ENCODE measurements at regions not wholly inside any gene's neighbourhood (a gene's known extent, or its start where the extent isn't known, plus 50 kb on each side); places are given as distances from the start of the nearest gene placed in this dataset.

- no peak for TF ChIP-seq ZNF384 (IDR thresholded peaks at IDR 0.05)
- no peak for TF ChIP-seq TARDBP (IDR thresholded peaks at IDR 0.05)
- TF ChIP-seq SP1 (IDR thresholded peaks at IDR 0.05) = no peak
- no peak for TF ChIP-seq HDGF (IDR thresholded peaks at IDR 0.05; ENCODE audit: borderline replicate concordance)
- no peak for TF ChIP-seq FOXM1 (IDR thresholded peaks at IDR 0.05; ENCODE audit: borderline replicate concordance)
- no peak for TF ChIP-seq SUZ12 (IDR thresholded peaks at IDR 0.05)
- no peak for TF ChIP-seq FOXK2 (IDR thresholded peaks at IDR 0.05)
- no peak for TF ChIP-seq BHLHE40 (IDR thresholded peaks at IDR 0.05; ENCODE audit: borderline replicate concordance)
- no peak for TF ChIP-seq ELF4 (IDR thresholded peaks at IDR 0.05)
- TF ChIP-seq PKNOX1 (IDR thresholded peaks at IDR 0.05) = no peak
- TF ChIP-seq FOXA1 (IDR thresholded peaks at IDR 0.05) = no peak
These were observed 100.4 kb downstream of the IRF2BPL start for GRCh38 chr14:76927971-76928700.

Measured in HEK293T (cell line).